CD14-positive monocyte (primary cell): ENCODE measurements at regions not wholly inside any gene's neighbourhood (a gene's known extent, or its start where the extent isn't known, plus 50 kb on each side); places are given as distances from the start of the nearest gene placed in this dataset.
"Not testable (repeated sequence)": the region's sequence is repeated elsewhere in the genome, so short reads cannot be mapped to it uniquely, and the experiment has no call there.

Experiments used
- DNase-seq, 3 donors: peaks; one replicate each; pipeline ENCODE4 v3.0.0-alpha.2; 2011 to 2022
- H2AFZ ChIP-seq: 2 replicates; pipeline ENCODE4 v1.6.0; 2012; ENCODE audit warnings: mild to moderate bottlenecking, low read depth, low read length, inconsistent platforms; ENCODE audit not compliant: insufficient read depth, poor library complexity, severe bottlenecking
- H3K27ac ChIP-seq, 2 donors: 1 replicate in 1 of 2; 2 replicates in 1 of 2; pipeline ENCODE4 v1.5.1; 2012 to 2013; ENCODE audit warnings: low read length in 2 of 2, control low read depth in 1 of 2, inconsistent platforms in 1 of 2, low read depth in 1 of 2, mild to moderate bottlenecking in 1 of 2
- H3K27me3 ChIP-seq, 2 donors: one replicate each; pipeline versions ENCODE4 v1.6.0 to v1.6.1; 2011 to 2013; ENCODE audit warnings: low read length in 2 of 2; ENCODE audit not compliant: control insufficient read depth in 2 of 2, insufficient read depth in 2 of 2
- H3K36me3 ChIP-seq, 2 donors: replicated peaks in 1 of 2; 1 replicate in 1 of 2; 2 replicates in 1 of 2; pipeline versions ENCODE4 v1.5.1 to v1.6.1; 2012 to 2013; ENCODE audit warnings: low read length in 2 of 2, control low read depth in 1 of 2, inconsistent platforms in 1 of 2, mild to moderate bottlenecking in 1 of 2; ENCODE audit not compliant: insufficient read depth in 2 of 2, control insufficient read depth in 1 of 2
- H3K4me1 ChIP-seq, 2 donors: 1 replicate in 1 of 2; 2 replicates in 1 of 2; pipeline versions ENCODE4 v1.5.1 to v1.6.1; 2012 to 2013; ENCODE audit warnings: low read length in 2 of 2, control low read depth in 1 of 2, inconsistent platforms in 1 of 2, mild to moderate bottlenecking in 1 of 2, moderate library complexity in 1 of 2; ENCODE audit not compliant: insufficient read depth in 2 of 2, control insufficient read depth in 1 of 2
- H3K4me2 ChIP-seq: replicated peaks from 2 replicates; pipeline ENCODE3; 2012; ENCODE audit warnings: low read length, moderate library complexity, mild to moderate bottlenecking; ENCODE audit not compliant: poor library complexity, severe bottlenecking; ENCODE audit errors: extremely low read depth
- H3K4me3 ChIP-seq, 3 experiments: fragments of 200-600 bp in 1 of 3; sonication (generic) in 1 of 3; replicated peaks in 1 of 3; 1 replicate in 2 of 3; 2 replicates in 1 of 3; pipeline ENCODE4 v1.5.1; 2011 to 2013; ENCODE audit warnings: low read length in 3 of 3, mild to moderate bottlenecking in 3 of 3, control low read depth in 2 of 3, low read depth in 2 of 3, inconsistent platforms in 1 of 3, moderate library complexity in 1 of 3
- H3K79me2 ChIP-seq: 2 replicates; pipeline ENCODE4 v1.6.0; 2012; ENCODE audit warnings: mild to moderate bottlenecking, control low read depth, inconsistent platforms, low read length, moderate library complexity; ENCODE audit not compliant: insufficient read depth
- H3K9ac ChIP-seq: 2 replicates; pipeline ENCODE4 v1.6.0; 2017; ENCODE audit warnings: low read length, mild to moderate bottlenecking; ENCODE audit not compliant: insufficient read depth, poor library complexity, severe bottlenecking
- H3K9me3 ChIP-seq, 2 donors: replicated peaks in 1 of 2; 1 replicate in 1 of 2; 2 replicates in 1 of 2; pipeline versions ENCODE4 v1.5.1 to v1.6.1; 2012 to 2013; ENCODE audit warnings: low read length in 2 of 2, control low read depth in 1 of 2; ENCODE audit not compliant: control insufficient read depth in 1 of 2, insufficient read depth in 1 of 2
- H4K20me1 ChIP-seq: 2 replicates; pipeline ENCODE4 v1.6.0; 2012; ENCODE audit warnings: mild to moderate bottlenecking, low read length, control low read depth, moderate library complexity; ENCODE audit not compliant: insufficient read depth
- H3K27ac Mint-ChIP-seq, 7 donors: one replicate each; pipeline ENCODE4 v1.8.0; 2020; ENCODE audit warnings: mild to moderate bottlenecking in 7 of 7, mixed read lengths in 7 of 7, moderate library complexity in 6 of 7, inconsistent platforms in 2 of 7
- H3K27me3 Mint-ChIP-seq, 3 donors: one replicate each; pipeline ENCODE4 v1.8.0; 2021 to 2022; ENCODE audit warnings: low read depth in 3 of 3, mild to moderate bottlenecking in 3 of 3, mixed read lengths in 3 of 3, moderate library complexity in 3 of 3, inconsistent platforms in 1 of 3
- H3K36me3 Mint-ChIP-seq, 2 donors: one replicate each; pipeline ENCODE4 v1.8.0; 2020; ENCODE audit warnings: mixed read lengths in 2 of 2, inconsistent platforms in 1 of 2, mild to moderate bottlenecking in 1 of 2
- H3K4me1 Mint-ChIP-seq: one replicate; pipeline ENCODE4 v1.8.0; 2020; ENCODE audit warnings: mild to moderate bottlenecking, mixed read lengths
- H3K4me3 Mint-ChIP-seq, 2 donors: one replicate each; pipeline ENCODE4 v1.8.0; 2020; ENCODE audit warnings: mild to moderate bottlenecking in 2 of 2, mixed read lengths in 2 of 2, moderate library complexity in 1 of 2
- H3K9me3 Mint-ChIP-seq, 7 donors: one replicate each; pipeline ENCODE4 v1.8.0; 2020 to 2022; ENCODE audit warnings: mixed read lengths in 7 of 7, mild to moderate bottlenecking in 6 of 7, moderate library complexity in 6 of 7, inconsistent platforms in 2 of 7
- CTCF ChIP-seq: fragments of 200-600 bp; IDR thresholded peaks from one replicate; pipeline ENCODE4 v1.8.0; 2022; ENCODE audit warnings: antibody characterized with exemption, mild to moderate bottlenecking
- WGBS: methylation state at CpG from one replicate; pipeline ENCODE4 v1.1.5; 2013; ENCODE audit warnings: missing lambda C conversion rate; ENCODE audit not compliant: insufficient coverage; 5-methylcytosine and 5-hydroxymethylcytosine counted together
- intact Hi-C, 2 donors: fragments of 100-400 bp; cut with micrococcal nuclease; formaldehyde crosslinking; loops; one replicate each; pipeline versions ENCODE4 v1.15.0 to v1.15.1; 2023

DNA sequence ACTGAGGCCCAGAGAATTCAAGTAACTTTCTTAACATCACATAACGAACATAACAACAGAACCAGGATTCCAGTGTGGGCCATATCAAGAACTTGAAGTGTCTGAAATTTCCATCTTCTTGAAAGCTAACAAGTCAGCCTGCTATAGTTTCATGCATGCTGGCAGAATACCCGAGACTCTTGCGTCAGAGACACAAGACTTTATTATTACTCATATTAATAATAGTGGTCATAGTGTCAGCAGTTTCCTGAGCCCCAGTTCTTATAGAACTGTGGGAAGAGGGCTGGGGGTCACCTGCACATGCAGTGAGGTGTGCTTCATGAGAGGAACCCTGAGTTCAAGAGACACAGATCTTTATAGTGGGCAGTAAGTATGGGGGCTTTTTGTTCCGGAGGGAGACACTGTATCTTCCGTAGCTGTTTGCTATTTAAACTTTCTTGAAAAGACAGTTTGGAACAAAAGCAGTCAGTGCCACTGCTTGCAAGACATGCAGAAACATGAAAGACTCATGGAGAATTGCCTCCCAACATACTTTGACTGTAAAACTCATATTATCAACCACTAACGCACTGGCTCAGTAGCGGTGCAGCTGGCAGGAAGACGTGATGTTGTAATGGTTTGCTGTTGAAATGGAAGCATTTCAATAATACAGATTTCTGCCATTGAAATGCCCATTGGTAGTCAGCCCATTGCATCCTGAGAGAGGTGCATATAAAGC is 339.2 kb downstream of the ADGRL2 start:
- H3K27me3 Mint-ChIP-seq = no peaks in the 10 kb centered on the region
- H3K4me3 Mint-ChIP-seq = no peak overlapping the region
- Histone ChIP-seq H3K27ac (no peak overlapping the region), H4K20me1 (no peaks in the 10 kb centered on the region), H3K4me3 (no peak overlapping the region), H3K4me2 (no peak overlapping the region), H3K79me2 (no peaks in the 10 kb centered on the region), H3K36me3 (no peaks in the 10 kb centered on the region), H3K27me3 (no peaks in the 10 kb centered on the region), H3K9ac (no peak overlapping the region), H3K9me3 (peaks cover 0 to 10% of the 10 kb centered on the region in 2 donors), H2AFZ (no peak overlapping the region), H3K4me1 (no peaks in the 10 kb centered on the region)
- no peaks in the 10 kb centered on the region for H3K4me1 Mint-ChIP-seq
- DNase-seq = no peak
- H3K27ac Mint-ChIP-seq = no peak overlapping the region
- intact Hi-C loops = no loop called here
- H3K36me3 Mint-ChIP-seq = no peaks in the 10 kb centered on the region
- no peak for TF ChIP-seq CTCF
- peaks cover 4 to 17% (median 8%) of the 10 kb centered on the region in 7 donors for H3K9me3 Mint-ChIP-seq
- WGBS = 94% methylated on average over 4 of the region's 8 CpGs

- H3K4me1 Mint-ChIP-seq, H3K36me3 Mint-ChIP-seq, H4K20me1 ChIP-seq, H3K4me1 ChIP-seq, H3K36me3 ChIP-seq, H3K27me3 Mint-ChIP-seq, H3K27ac ChIP-seq, DNase-seq, H3K4me3 ChIP-seq, H3K27me3 ChIP-seq, H2AFZ ChIP-seq, H3K27ac Mint-ChIP-seq, H3K4me3 Mint-ChIP-seq, H3K9me3 ChIP-seq, H3K4me2 ChIP-seq, intact Hi-C loops, H3K9ac ChIP-seq, H3K79me2 ChIP-seq: not testable (repeated sequence)
- 97% methylated on average over 13 of the region's 20 CpGs for WGBS
- H3K9me3 Mint-ChIP-seq = peaks cover 2 to 17% (median 6%) of the 10 kb centered on the region in 7 donors
Measured at GRCh38 chr1:82136351-82136750, 335.6 kb downstream of the ADGRL2 start.
